ENCODE measurements at regions not wholly inside any gene's neighbourhood (a gene's known extent, or its start where the extent isn't known, plus 50 kb on each side); places are given as distances from the start of the nearest gene placed in this dataset.
"Not testable (repeated sequence)": the region's sequence is repeated elsewhere in the genome, so short reads cannot be mapped to it uniquely, and the experiment has no call there.

DNA sequence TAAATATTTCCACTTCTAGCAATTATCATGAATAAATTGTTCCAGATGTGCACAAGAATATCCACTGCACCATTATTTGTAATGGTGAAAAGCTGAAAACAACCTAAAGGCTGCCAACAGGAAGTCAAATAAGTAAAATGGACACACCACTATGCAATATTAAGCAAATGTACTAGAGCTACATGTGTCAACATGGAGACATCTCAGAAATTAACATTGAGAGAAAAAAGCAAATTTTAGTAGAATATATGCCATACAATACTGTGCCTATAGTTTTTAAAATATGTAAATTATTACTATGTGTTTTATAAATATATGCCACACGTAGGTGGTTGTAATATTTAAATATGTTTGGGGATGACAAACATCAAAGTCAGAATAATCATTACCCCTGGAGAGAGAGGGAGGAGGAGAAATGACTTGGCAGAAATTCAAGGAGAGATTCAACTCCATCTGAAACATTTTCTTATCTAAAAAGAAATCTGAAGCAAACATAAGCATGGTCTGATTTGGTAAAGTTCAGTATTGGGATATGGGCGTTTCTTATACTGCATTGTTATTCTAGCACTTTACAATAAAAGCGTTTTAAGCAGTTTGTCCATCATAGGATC, 475.5 kb downstream of the QKI start:
- DNase-seq = no peak

DNA sequence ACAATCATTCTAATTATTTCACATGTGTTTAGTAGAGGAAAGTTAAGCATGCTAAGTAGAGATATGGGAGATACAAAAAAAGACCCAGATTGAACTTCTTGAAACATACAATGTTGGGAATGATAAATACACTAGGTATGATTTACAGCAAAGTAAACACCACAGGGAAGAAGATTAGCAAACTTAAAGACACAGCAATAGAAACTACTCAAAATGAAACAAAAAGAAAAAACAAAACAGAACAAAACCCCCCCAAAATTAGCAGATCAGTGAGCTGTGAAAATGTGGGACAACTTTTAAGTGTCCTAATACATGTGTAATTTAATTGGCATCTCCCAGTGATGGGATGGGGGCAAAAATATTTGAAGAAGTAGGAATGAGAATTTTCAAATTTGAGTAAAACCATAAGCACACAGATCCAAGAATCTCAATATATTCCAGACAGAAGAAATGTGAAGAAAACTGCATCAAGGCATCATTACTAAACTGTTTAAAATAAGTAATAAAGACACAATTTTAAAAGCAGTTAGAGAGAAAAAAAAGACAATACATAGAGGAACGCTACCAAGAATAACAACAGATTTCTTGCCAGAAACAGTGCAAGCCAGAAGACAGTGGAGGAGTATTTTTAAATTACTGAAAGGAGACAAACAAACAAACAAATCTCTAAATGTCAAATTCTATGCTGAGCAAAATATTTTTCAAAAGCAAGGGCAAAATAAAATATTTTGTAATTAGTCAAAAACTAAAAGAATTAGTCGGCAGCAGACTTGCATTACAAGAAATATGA, 473.7 kb downstream of the QKI start:
- no peak for DNase-seq

- DNase-seq = no peak
These were observed 471.9 kb downstream of the QKI start for GRCh38 chr6:163886428-163886827.

DNA sequence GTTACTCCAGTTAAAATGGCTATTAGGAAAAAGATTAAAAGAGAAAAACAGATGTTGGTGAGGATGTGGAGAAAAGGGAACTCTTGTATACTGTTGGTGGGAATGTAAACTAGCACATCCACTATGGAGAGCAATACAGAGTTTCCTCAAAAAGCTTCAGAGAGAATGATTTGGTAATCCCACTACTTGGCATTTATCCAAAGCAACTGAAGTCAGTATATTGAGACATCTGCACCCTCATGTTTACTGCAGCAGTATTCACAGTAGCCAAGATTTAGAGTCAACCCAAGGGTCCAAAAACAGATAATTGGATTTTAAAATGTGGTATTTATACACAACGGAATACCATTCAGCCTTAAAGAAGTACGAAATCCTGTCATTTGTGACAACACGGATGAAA, 469.5 kb downstream of the QKI start:
- no peak for DNase-seq

DNA sequence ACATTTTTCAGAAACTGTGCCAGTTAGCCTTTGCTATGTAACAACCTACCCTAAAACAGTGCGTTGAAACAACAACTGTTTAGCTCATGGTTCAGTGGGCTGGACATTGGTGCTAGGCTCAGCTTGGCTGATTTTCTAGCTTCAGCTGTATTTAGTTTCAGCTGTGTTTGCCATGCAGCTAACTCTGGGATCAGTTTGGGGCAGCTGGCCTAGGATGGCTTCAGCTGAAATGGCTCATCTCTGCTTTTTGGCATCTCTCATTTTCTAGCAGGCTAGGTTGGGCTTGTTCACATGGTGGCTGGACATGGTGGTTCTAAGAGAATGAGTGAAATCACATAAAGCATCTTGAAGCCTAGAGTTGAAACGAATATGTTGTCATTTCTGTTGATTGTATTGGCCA, 464.2 kb downstream of the QKI start:
- peak in 1 of 3 experiments; percentile 50 for DNase-seq

DNA sequence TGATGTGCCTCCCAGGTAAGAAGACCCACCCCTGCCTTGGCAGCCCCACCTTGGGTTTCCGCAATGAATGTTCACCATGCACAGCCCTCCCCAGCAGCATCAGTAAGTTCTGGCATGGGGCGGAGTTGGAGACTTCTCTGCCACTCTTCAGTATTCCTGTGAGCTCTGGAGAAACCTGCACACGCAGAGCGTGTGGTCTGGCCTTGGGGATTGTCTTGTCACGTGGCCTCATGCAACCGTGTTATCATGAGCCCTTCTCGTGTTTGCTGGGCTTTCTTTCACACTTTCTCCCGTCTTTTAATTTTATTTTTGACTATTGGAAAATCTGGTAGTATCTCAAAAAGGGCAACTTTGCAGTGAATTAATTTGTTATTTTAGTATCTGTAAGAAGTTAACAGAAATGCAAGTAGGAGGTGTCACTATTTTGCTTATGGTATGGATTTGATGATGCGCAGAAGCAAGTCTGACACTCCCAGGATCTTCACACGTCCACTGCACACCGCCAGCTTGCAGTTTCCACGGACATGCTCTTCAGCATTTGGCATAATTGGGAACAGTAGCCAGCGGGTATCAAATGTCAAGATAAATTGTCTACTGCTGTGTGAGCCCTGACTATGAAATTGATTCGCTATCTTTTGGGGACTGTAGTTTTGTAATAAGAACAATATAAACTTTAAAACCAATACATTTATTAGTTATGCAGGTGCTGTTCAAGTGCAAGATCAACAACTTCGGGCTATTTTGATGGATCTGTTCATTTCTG, 463.5 kb downstream of the QKI start:
- peak in 2 of 3 experiments; percentile 12 to 65 for DNase-seq

DNA sequence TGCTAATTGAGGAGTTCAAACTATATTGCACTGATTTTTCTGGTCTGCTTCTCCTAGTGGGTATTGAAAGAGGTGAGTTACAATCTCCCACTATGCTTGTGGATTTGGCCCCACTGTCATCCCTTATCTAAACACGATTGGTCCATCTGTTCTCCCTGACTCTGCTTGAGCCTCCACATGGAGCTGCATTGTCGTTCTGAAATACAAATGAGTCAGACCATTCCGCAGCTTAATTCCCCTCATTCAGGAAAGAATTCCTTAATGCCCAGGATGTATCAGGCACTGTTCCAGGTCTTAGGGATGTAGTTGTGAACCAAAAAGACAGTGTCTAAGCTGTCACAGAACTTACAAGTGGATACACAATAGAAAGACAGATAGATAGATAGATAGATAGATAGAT, 461.9 kb downstream of the QKI start:
- DNase-seq = no peak

DNA sequence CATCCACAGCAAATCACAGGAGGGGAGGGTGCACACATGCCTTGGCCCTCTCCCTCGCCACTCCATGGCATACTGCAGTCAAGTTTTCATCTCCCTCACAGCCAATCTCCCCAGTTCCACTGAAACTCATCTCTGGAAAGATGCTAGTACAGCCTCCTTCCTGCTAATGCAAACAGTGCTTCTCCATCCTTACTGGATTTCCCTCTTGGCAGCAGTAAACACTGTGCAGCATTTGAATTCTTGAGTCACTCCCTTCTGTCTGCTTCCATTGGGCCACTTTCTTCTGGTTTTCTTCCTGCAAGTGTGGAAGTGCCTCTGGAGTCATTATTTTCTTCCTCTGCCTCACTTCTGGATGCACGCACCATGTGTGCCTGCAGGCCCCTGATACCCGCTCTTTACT, 460.3 kb downstream of the QKI start:
- no peak for DNase-seq

- DNase-seq = no peak
These were observed 457.8 kb downstream of the QKI start for GRCh38 chr6:163872335-163872734.

DNA sequence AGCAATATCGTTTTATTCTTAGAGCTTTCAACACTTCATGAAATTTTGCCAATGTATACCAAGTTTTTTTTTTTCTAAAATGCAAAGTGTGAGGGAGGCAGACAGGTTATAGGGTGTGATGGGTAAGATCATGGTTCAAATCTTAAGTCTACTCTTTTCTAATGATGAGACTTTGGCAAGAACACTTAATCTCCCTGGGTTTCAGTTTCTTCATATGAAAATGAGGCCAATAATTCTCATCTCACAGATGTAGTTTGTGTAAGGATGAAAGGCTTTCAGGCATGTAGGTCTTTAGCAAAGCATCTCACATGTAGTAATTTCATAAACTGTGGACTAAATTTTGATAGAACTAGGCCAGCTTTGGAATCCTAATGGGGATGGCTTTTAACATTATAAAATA, 457.1 kb downstream of the QKI start:
- DNase-seq = no peak

DNA sequence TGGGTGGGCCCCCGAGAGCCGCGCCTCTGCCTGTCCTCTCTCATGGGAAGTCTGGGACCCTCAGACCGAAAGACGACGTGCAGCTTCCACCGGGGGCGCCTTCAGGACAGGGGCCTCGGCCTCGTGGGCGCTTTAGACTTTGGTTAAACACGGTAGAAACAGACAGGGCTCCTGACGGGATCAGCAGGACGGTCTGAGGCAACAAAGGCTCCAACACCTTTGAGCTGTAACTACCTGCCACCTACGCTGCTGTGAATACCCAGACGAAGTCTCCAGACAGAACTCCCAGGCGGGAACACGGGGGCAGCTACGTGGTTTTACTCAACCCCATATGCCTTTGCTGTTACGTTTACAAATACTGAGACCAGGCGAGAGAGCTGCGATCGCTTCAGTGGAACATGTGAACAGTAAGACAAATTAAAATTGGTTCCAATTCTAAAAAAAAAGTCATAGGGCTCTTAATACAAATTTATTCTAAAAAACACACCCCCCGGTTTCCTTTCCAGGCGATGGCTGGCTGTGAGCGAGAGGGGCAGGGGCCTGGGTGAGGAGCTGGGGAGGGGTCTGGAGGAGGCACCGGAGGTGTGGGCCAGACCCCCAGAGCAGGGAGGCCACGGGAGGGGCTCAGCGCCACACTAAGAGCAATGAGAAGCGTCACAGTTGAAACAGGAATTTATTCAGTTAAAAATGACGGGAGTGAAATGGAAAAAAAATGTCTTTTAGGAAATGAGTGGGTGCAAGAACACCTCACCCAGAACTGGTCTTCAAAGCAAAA, 453.2 kb downstream of the QKI start:
- DNase-seq = no peak

DNA sequence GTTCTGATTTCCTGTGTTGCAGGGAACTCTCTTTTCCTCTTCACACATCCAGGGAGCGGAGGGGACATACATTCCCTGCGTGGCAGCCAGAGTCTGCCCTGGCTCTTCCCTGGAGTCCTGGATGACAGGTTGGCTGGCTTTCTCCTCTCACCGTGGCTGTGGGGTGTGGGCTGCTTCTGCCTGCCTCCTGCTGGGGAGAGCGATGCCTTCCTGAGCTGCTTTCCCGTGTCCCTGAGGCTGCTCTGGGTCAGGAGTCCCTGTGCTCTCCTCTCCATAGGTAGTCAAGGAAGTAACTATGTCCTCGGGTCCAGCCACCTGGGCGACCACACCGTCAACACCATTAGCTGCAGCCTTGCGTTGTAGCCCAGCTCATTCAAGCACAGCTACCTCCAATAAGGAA, 451.7 kb downstream of the QKI start:
- no peak for DNase-seq

DNA sequence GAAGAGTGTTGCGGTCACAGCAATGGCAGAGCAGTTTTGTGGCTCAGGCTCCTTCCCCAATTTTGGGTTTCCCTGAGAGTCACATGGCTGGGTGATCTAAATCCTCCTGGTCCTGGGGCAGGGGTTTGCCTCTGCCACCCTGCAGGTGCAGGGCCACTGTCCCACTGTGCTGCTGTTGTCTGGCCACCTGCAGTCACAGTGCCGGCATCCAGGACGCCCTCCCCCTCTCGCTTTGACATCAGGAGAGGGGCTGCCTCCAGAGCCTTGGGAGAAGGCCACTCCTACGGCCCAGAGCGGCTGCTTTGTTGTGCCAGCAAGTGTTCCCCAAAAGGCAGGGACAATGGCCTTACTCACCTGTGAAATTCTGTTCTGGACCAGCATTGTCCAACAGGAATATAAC, 449.0 kb downstream of the QKI start:
- no peak for DNase-seq

GRCh38 chr6:163862701-163863100, 448.2 kb downstream of the QKI start:
- DNase-seq = no peak

- no peak for DNase-seq
These were observed 447.1 kb downstream of the QKI start for GRCh38 chr6:163861627-163862026.

DNA sequence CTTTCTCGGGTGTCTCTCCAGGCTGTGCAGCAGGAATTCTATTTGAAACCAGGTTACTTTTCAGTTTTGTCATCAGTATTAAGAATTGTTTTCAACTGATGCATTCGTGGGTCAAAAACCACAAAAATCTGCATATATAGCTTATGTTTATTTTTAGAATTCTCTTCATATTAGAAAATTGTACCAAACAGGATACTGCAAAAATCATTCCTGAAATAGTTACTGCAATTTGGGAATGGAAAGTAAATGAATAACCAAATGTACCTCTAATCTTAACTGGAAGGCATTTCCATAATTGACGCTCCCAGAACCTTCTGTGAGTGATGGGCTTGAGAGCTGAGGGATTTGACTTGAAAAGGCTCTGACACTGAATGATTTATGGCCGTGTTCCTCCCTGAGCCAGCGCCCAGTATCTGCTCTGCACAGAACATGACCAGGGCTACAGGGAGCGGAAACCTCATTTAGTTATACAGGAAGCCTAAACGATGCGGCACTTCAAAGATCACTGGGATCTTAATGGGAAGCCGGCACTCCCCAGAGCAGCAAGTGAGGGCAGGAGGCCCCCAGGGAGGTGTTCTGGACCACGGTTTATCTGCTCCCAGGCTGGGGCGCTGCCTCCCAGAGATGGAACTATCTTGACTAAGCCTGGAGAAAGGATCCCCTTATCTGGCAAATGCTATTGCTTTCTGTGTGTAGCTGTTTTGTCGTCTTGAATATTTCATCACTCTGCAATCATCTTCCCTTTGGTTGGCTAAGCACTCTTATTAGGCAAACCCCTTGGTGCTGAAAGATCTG, 446.0 kb downstream of the QKI start:
- DNase-seq = no peak

DNA sequence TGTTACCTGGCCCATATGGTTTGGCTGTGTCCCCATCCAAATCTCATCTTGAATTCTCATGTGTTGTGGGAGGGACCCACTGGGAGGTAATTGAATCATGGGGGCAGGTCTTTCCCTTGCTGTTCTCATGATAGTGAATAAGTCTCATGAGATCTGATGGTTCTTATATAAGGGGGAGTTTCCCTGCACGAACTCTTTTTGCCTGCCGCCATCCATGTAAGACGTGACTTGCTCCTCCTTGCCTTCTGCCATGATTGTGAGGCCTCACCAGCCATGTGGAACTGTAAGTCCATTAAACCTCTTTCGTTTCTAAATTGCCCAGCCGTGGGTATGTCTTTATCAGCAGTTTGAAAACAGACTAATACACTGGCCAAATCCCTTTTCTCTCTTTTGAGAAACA, 444.4 kb downstream of the QKI start:
- DNase-seq = not testable (repeated sequence)

- DNase-seq = no peak
These were observed 442.9 kb downstream of the QKI start for GRCh38 chr6:163857421-163857820.

- no peak for DNase-seq
These were observed 436.4 kb downstream of the QKI start for GRCh38 chr6:163850874-163851273.

- DNase-seq = no peak
These were observed 430.2 kb downstream of the QKI start for GRCh38 chr6:163844761-163845160.

GRCh38 chr6:163844357-163844756, 429.8 kb downstream of the QKI start:
- DNase-seq = no peak

DNA sequence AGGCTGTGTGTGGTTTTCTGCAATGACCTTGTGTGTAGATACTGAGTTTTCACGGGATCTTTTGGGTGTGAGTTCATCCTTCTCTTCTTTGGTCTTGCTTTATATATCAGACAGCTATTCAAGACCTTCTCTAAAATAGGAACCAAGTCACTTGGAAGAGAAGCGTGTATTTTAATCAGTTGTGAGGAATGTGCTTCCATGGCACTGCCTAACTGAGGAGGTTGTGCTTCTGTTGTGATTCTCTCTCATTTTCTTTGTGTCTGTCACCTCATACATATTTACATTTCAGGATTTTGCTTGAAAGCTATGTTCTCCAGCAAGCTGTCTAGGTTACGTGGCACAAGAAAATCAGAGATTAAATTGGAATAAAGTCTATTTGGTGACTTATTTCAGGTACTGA, 428.7 kb downstream of the QKI start:
- no peak for DNase-seq
